ENCODE measurements at regions not wholly inside any gene's neighbourhood (a gene's known extent, or its start where the extent isn't known, plus 50 kb on each side); places are given as distances from the start of the nearest gene placed in this dataset.

DNA sequence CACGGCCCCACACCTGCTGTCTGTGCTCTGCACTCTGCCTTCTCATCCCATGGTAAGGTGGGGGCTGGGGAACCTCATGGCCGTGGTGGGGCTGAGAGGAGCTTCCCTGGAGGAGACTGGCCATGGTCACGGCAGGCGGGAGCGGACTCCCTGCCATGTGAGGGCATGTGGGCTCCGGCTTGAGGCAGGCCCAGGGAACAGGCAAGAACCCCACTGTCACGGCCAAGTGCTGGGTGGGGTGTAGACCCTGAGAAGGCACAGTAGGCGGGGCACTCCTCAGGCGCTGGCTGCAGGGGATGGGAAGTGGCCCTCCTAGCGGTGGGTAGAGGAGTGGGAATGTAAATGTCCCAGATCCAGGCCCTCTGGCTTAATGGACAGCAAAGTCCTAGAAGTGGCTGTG is 1262.7 kb downstream of the BRD1 start:
- TF ChIP-seq CTCF (IDR thresholded peaks at IDR 0.05) (no peak), POLR2A (IDR thresholded peaks at IDR 0.05) (no peak)

Measured in esophagus squamous epithelium (tissue), 4 donors.